SK-N-DZ (cell line): ENCODE measurements at regions not wholly inside any gene's neighbourhood (a gene's known extent, or its start where the extent isn't known, plus 50 kb on each side); places are given as distances from the start of the nearest gene placed in this dataset.

Experiments
- DNase-seq: peaks from one replicate; pipeline ENCODE4 v3.0.0-alpha.2; 2015; ENCODE audit warnings: low spot score

- DNase-seq = no peak
These were observed 65.8 kb downstream of the ETAA1 start for GRCh38 chr2:67462738-67463496.

- peak; percentile 87 for DNase-seq
These were observed 66.7 kb downstream of the ETAA1 start for GRCh38 chr2:67463810-67464209.

- DNase-seq = no peak
These were observed 68.5 kb downstream of the ETAA1 start for GRCh38 chr2:67465623-67466022.

DNA sequence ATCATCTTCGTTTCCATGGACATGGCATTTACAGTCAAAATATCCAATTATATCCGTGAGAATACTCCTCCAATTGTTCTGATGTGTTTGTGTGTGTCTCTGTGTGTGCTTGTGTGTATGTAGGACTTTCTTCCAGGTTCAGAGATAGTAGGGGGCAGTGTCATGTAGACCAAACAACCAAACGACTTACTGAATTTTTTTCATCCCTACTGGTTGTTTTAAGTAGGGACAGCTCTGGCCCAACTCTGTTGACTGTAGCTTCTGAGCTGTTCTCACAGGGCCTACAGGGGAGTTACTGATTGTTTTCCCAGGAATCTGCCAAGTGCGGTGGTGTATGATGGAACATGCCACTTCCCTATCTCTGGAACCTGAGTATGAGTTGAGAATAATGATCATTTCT lies 69.6 kb downstream of the ETAA1 start:
- no peak for DNase-seq

GRCh38 chr2:67471681-67472080 lies 74.5 kb downstream of the ETAA1 start:
- no peak for DNase-seq

GRCh38 chr2:67476809-67477790 lies 80.0 kb downstream of the ETAA1 start:
- peak; percentile 59 for DNase-seq

GRCh38 chr2:67479261-67479660 lies 82.1 kb downstream of the ETAA1 start:
- no peak for DNase-seq

DNA sequence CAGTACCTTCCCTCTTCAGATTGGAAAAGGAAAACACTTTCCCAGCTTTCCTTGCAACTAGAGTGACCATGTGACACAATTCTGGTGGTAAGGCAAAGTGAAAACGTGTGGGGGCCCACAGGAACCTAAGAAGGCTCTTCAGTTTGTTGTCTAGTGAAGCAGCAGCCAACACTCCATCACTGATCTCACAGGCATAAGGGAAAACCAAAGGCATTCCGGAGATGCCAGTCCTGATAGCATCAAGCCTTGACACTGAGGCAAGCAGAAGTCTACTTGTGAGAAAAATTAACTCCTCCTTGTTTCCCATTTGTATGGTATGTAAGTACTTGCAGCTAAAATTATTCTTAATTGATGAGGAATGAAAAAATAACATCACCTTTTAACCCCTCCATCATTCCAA lies 88.3 kb downstream of the ETAA1 start:
- no peak for DNase-seq

GRCh38 chr2:67486041-67486796 lies 89.1 kb downstream of the ETAA1 start:
- no peak for DNase-seq

- no peak for DNase-seq
These were observed 90.9 kb downstream of the ETAA1 start for GRCh38 chr2:67487993-67488392.

GRCh38 chr2:67489396-67489795 lies 92.3 kb downstream of the ETAA1 start:
- no peak for DNase-seq

DNA sequence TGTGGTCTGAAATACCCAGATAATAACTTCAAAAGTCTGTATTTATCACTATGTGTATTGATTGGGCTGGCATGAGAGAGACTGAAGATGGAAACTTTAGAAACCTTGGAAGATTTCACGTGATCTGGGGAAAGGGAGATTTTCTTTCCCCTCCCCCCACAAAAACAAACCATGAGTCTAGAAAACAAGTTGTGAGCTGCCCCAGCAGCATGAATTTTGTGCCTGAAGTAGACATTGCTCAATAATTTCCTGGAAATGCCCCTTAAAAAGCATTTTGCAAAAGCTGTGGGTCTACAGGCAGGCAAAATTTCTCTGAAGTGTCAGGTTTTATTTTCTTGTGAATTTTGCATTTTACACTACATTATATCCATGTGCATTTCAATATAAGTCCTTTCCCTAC lies 101.8 kb downstream of the ETAA1 start:
- DNase-seq = no peak

DNA sequence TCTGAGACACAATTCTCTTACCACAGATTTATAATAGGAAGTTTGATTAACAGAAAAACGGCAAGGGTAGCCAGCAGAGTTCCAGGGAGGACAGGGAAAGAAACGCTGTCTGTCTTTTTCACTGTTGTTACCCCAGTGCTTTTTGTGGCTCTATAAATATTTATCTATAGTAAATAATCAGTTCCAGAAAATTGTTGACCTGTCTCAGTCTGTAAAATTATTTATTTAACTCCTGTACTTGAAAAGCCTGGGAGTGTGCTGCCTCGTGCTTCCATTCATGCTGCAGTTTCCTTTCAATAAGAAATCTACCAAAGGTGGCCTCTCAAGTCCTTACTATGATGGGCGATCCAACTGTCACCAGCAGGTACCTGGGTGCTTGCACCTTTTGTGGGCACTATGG lies 102.9 kb downstream of the ETAA1 start:
- no peak for DNase-seq

DNA sequence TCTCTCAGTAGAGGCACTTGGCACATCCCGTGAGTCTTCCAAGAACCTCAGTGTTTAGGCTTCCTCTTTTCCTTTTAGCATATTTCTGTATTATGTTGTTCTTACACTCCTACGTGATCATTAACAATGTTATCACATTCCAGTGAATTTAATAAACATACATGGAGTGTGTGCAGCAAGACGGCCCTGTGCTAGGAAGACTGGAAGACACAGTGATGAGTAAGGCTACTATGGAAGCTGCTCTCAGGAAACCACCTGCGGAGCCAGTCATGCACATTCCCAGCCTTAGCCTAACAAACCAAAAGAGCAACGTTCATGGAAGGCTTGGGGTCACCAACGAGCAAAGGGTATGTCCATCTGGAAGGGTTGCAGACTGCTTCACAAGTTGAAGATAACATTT lies 103.4 kb downstream of the ETAA1 start:
- no peak for DNase-seq

GRCh38 chr2:67502346-67503065 lies 105.4 kb downstream of the ETAA1 start:
- no peak for DNase-seq

DNA sequence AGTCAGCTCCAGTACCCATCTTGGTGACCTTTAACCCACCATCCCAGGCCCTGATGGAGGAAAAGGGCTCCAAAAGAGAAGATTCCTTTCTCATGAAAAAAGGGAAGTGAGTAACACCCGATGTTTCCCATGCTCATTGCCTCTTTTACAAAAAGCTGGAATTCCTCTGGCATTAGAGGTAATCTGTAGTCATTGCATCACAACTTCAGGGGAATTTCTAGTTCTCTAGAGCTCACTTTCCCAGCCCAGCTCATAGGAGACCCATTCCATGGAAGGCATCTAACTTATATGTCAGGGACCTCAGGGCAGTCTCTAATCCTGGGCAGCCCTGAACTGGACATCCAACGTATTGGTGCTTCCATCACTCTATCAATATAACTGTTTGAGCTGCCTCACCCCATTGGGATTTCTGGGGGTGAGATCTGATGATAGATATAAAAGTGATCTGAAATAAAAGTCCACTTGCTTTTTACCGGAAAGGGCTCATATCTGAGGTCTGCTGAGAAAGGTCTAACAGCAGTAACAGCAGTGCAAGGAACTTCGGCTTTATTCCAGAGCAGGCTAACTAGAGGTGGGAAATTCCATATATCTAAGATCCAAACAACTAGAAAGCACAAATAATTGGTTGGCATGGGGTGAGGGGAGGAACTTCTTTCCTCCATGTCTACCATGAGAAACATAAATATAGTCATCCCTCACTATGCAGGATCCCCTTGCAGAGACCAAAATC lies 106.1 kb downstream of the ETAA1 start:
- no peak for DNase-seq

DNA sequence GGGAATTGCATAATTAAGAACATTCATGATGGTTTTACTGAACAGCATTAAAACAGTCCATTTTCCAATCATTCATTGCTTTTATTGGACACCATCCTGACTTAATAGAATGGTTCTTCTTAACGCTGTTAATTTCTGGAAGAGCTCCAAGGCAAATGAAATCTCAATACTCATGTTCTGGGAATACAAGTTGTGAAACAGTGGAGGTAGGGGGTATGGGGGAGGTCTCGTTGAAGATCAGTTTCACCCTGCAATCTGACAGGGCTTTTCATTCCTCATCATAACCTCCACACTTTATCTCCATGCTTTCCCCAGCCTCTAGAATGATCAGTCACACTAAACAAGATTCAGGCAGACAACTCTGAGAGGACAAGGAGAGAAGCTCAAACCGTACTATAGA lies 113.6 kb downstream of the ETAA1 start:
- no peak for DNase-seq

DNA sequence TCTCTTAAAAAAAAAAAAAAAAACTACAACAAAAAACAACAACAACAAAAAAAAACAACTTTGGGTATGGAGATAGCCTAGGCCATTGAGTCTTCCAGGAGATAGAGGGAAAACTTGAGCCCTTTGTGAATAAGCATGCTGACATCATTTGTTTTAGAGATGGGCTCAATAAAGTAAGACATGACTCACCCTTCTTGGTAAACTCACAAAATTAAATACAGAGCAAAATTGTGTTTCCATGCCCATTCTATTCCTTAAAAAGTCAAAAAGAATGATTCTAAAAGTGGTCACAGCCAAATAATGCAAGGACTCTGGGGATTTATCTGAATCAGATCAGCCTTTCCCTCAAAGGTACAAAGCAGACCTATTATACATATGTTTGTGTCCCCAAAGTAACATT lies 117.4 kb downstream of the ETAA1 start:
- DNase-seq = no peak

DNA sequence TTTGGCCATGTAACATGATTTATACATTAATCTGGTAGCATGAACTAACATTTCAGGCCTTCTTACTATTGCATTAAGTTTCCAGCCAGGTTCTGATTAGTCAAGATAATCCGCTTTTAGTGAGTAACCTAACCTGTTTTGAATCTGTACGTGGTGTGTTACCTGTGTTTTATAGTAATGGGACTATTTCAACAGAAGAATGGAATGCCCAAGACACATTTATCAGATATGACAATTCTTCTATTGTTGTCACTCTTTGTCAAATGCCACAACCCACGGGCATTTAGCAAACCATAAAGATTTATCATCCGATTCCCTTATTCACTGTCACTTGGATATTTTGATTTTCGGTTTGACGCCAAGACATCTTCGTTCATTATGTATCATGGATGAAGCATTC lies 117.9 kb downstream of the ETAA1 start:
- DNase-seq = no peak

GRCh38 chr2:67515538-67515937 lies 118.4 kb downstream of the ETAA1 start:
- DNase-seq = no peak

GRCh38 chr2:67516362-67516761 lies 119.2 kb downstream of the ETAA1 start:
- no peak for DNase-seq
